IPS-20b (cell line): ENCODE measurements at regions not wholly inside any gene's neighbourhood (a gene's known extent, or its start where the extent isn't known, plus 50 kb on each side); places are given as distances from the start of the nearest gene placed in this dataset.
"Not testable (repeated sequence)": the region's sequence is repeated elsewhere in the genome, so short reads cannot be mapped to it uniquely, and the experiment has no call there.

Source experiments
- H3K27ac ChIP-seq: one replicate; pipeline ENCODE4 v1.5.1; 2013; ENCODE audit warnings: low read length
- H3K27me3 ChIP-seq: 2 replicates; pipeline ENCODE4 v1.6.1; 2013; ENCODE audit warnings: mild to moderate bottlenecking, low read length, inconsistent platforms; ENCODE audit not compliant: insufficient read depth
- H3K36me3 ChIP-seq: 2 replicates; pipeline ENCODE4 v1.6.1; 2013; ENCODE audit warnings: low read depth, mild to moderate bottlenecking, inconsistent platforms, low read length, moderate library complexity; ENCODE audit not compliant: insufficient read depth
- H3K4me1 ChIP-seq: 2 replicates; pipeline ENCODE4 v1.6.1; 2013; ENCODE audit warnings: mild to moderate bottlenecking, control low read depth, inconsistent platforms, low read length, moderate library complexity; ENCODE audit not compliant: insufficient read depth
- H3K4me3 ChIP-seq: 2 replicates; pipeline ENCODE4 v1.5.1; 2013; ENCODE audit warnings: mild to moderate bottlenecking, low read length, inconsistent platforms
- H3K9ac ChIP-seq: 2 replicates; pipeline ENCODE4 v1.6.1; 2013; ENCODE audit warnings: low read depth, mild to moderate bottlenecking, inconsistent platforms, low read length, moderate library complexity
- H3K9me3 ChIP-seq: 2 replicates; pipeline ENCODE4 v1.6.1; 2013; ENCODE audit warnings: mild to moderate bottlenecking, low read depth, low read length, inconsistent platforms; ENCODE audit not compliant: insufficient read depth

DNA sequence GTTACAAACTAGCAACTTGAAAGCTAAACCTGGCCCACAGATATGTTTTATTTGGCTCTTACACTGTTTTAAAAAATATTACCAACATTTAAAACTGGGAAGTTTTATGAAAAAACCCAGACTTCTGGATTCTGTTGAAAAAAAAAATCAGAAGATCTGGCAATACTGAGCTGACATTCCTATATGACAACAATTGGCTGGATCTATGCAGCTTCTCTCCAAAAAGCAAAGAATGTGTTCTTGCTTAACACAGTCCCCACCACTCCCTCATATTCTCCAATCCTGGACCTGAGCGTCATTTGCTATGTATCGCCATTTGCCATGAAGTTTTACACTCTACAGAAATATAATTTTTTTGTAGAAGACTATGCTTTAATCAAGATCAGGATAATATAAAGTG lies 859.6 kb downstream of the LTN1 start:
- Histone ChIP-seq H3K9me3 (peaks cover 23% of the 10 kb centered on the region), H3K27me3 (no peaks in the 10 kb centered on the region), H3K36me3 (no peaks in the 10 kb centered on the region), H3K9ac (no peak overlapping the region), H3K4me1 (no peaks in the 10 kb centered on the region), H3K4me3 (no peak overlapping the region), H3K27ac (no peak overlapping the region)

DNA sequence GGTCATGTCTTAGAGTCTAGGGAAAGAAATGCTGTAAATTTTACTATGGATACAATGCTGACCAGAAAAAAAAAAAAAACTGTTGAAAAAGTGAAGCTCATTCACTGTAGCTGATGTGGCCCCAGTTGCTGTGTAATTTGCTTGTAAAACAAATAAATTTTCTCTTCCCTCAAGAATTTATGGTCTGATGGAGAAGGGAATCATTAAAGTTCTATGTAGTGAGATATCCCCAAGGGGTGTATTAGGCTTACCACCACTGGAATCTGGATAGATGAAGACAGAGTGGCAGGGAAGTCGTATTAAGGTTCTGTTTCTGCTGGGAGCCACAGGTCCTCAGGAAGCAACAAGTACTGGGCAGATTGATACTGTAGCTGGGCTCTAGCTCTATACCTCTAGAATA lies 860.0 kb downstream of the LTN1 start:
- Histone ChIP-seq H3K9me3 (peaks cover 23% of the 10 kb centered on the region), H3K27me3 (no peaks in the 10 kb centered on the region), H3K27ac (no peak overlapping the region), H3K9ac (no peak overlapping the region), H3K4me1 (no peaks in the 10 kb centered on the region), H3K4me3 (no peak overlapping the region), H3K36me3 (no peaks in the 10 kb centered on the region)

- no peak overlapping the region for H3K4me3 ChIP-seq
- no peaks in the 10 kb centered on the region for H3K4me1 ChIP-seq
- H3K27me3 ChIP-seq: no peaks in the 10 kb centered on the region
- H3K27ac ChIP-seq: no peak overlapping the region
- no peaks in the 10 kb centered on the region for H3K36me3 ChIP-seq
- peaks cover 22% of the 10 kb centered on the region for H3K9me3 ChIP-seq
- H3K9ac ChIP-seq: no peak overlapping the region
Measured at GRCh38 chr21:28127175-28127785, 865.4 kb downstream of the LTN1 start.

DNA sequence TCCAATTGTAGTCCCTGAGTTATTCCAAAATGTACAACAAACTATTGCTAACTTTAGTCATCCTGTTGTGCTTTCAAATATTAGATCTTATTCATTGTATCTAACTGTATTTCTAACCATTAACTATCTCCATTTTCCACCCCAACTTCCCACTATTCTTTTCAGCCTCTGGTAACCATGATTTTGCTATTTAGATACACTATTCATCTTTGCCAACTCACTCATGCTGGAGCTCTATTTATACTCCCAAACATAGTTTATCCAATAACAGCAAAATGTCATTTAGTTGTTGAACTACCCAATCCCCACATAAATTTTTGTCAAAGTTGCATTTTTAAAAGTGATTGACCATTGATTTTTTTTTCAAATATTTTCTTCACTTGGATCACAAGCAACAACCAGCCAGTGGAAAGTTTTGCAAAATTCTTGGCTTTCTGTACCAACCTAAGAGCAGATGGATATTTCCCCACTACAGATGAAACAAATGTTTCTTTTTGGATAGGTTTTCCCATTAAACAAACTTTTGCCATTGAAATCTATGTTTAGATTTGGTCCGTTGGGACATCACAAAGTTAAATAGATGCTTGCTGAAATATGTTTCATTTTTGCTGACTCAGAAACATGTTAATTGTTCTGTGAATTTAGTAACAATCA lies 866.0 kb downstream of the LTN1 start:
- H3K27ac ChIP-seq: no peak overlapping the region
- H3K9me3 ChIP-seq: peaks cover 16% of the 10 kb centered on the region
- no peaks in the 10 kb centered on the region for H3K4me1 ChIP-seq
- no peaks in the 10 kb centered on the region for H3K27me3 ChIP-seq
- H3K4me3 ChIP-seq: no peak overlapping the region
- H3K36me3 ChIP-seq: no peaks in the 10 kb centered on the region
- H3K9ac ChIP-seq: no peak overlapping the region

- H3K27ac ChIP-seq: no peak overlapping the region
- H3K36me3 ChIP-seq: no peaks in the 10 kb centered on the region
- H3K9me3 ChIP-seq: no peaks in the 10 kb centered on the region
- H3K4me1 ChIP-seq: no peaks in the 10 kb centered on the region
- H3K4me3 ChIP-seq: no peak overlapping the region
- no peaks in the 10 kb centered on the region for H3K27me3 ChIP-seq
- no peak overlapping the region for H3K9ac ChIP-seq
Measured at GRCh38 chr21:28124541-28124940, 868.1 kb downstream of the LTN1 start.

GRCh38 chr21:28118570-28118969 lies 874.1 kb downstream of the LTN1 start:
- no peak overlapping the region for H3K27ac ChIP-seq

GRCh38 chr21:28114986-28115385 lies 877.7 kb downstream of the LTN1 start:
- H3K36me3 ChIP-seq, H3K27me3 ChIP-seq, H3K9ac ChIP-seq, H3K9me3 ChIP-seq, H3K27ac ChIP-seq, H3K4me1 ChIP-seq, H3K4me3 ChIP-seq: not testable (repeated sequence)

More at GRCh38 chr21:28118570-28118969, 874.1 kb downstream of the LTN1 start:
- no peaks in the 10 kb centered on the region for H3K9me3 ChIP-seq
- no peaks in the 10 kb centered on the region for H3K4me1 ChIP-seq
- no peak overlapping the region for H3K9ac ChIP-seq
- H3K36me3 ChIP-seq: no peaks in the 10 kb centered on the region
- no peak overlapping the region for H3K4me3 ChIP-seq
- H3K27me3 ChIP-seq: no peaks in the 10 kb centered on the region

DNA sequence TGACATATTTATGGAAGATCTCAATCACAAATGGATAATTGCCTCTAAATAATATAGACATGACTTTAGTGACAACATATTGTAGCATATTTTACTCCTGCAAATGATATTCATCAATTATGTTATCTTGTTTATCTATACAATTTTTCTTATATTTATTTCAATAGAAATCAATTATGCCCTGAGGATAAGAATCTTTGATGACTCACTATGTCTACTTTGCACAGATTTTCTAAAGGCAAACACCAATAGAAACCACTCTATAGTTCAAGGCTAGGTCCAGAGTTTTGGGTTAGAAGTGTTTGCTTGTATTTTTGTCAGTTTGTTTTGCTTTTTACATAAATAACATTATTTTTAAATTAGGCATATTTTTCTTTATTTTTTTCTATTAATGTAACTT lies 879.0 kb downstream of the LTN1 start:
- no peaks in the 10 kb centered on the region for H3K4me1 ChIP-seq
- no peak overlapping the region for H3K27ac ChIP-seq
- no peak overlapping the region for H3K9ac ChIP-seq
- H3K9me3 ChIP-seq: no peaks in the 10 kb centered on the region
- H3K4me3 ChIP-seq: no peak overlapping the region
- H3K27me3 ChIP-seq: no peaks in the 10 kb centered on the region
- H3K36me3 ChIP-seq: no peaks in the 10 kb centered on the region

- Histone ChIP-seq H3K27ac (no peak overlapping the region), H3K9me3 (no peaks in the 10 kb centered on the region), H3K9ac (no peak overlapping the region), H3K4me1 (no peaks in the 10 kb centered on the region), H3K27me3 (no peaks in the 10 kb centered on the region), H3K36me3 (no peaks in the 10 kb centered on the region), H3K4me3 (no peak overlapping the region)
Measured at GRCh38 chr21:28112511-28112910, 880.2 kb downstream of the LTN1 start.

GRCh38 chr21:28111151-28111619 lies 881.5 kb downstream of the LTN1 start:
- H3K27me3 ChIP-seq: no peaks in the 10 kb centered on the region
- no peaks in the 10 kb centered on the region for H3K4me1 ChIP-seq
- H3K27ac ChIP-seq: no peak overlapping the region
- no peaks in the 10 kb centered on the region for H3K9me3 ChIP-seq
- H3K9ac ChIP-seq: no peak overlapping the region
- no peaks in the 10 kb centered on the region for H3K36me3 ChIP-seq
- no peak overlapping the region for H3K4me3 ChIP-seq

DNA sequence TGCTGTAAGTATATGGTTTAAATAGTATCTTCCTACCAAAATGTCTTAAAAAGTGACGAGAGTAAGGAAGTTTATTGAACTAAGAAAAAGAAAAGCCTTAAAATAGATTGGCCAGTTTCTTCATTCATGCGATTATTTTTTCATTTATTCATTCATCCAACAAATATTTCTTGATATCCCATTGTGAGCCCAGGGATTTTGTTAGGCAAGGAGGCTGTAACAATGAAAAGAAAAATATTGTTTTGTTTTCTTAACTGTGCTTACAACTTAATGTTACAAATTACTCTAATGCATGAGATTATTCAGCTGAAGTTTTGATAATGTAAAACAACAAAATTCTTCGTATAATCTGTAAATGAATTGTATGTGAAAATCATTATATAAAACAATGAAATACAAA lies 882.0 kb downstream of the LTN1 start:
- Histone ChIP-seq H3K4me1 (no peaks in the 10 kb centered on the region), H3K4me3 (no peak overlapping the region), H3K27me3 (no peaks in the 10 kb centered on the region), H3K9me3 (no peaks in the 10 kb centered on the region), H3K27ac (no peak overlapping the region), H3K9ac (no peak overlapping the region), H3K36me3 (no peaks in the 10 kb centered on the region)

- H3K27ac ChIP-seq: no peak overlapping the region
- no peaks in the 10 kb centered on the region for H3K36me3 ChIP-seq
- no peaks in the 10 kb centered on the region for H3K4me1 ChIP-seq
- H3K9ac ChIP-seq: no peak overlapping the region
- H3K9me3 ChIP-seq: no peaks in the 10 kb centered on the region
- H3K4me3 ChIP-seq: no peak overlapping the region
- no peaks in the 10 kb centered on the region for H3K27me3 ChIP-seq
Measured at GRCh38 chr21:28110074-28110473, 882.6 kb downstream of the LTN1 start.
